Immature natural killer cell (primary cell): ENCODE measurements at regions not wholly inside any gene's neighbourhood (a gene's known extent, or its start where the extent isn't known, plus 50 kb on each side); places are given as distances from the start of the nearest gene placed in this dataset.

Experiments
- DNase-seq, 3 donors: peaks; one replicate each; pipeline ENCODE4 v3.0.0; 2022; ENCODE audit warnings: mixed read lengths in 1 of 3
- H3K27ac Mint-ChIP-seq, 6 donors: one replicate each; pipeline ENCODE4 v1.8.0; 2020; ENCODE audit warnings: mixed read lengths in 6 of 6, mild to moderate bottlenecking in 5 of 6, inconsistent platforms in 4 of 6, moderate library complexity in 3 of 6
- H3K27me3 Mint-ChIP-seq, 3 donors: one replicate each; pipeline ENCODE4 v1.8.0; 2020 to 2021; ENCODE audit warnings: low read depth in 3 of 3, mild to moderate bottlenecking in 3 of 3, mixed read lengths in 3 of 3, moderate library complexity in 3 of 3, inconsistent platforms in 1 of 3
- H3K36me3 Mint-ChIP-seq, 3 donors: one replicate each; pipeline ENCODE4 v1.8.0; 2020; ENCODE audit warnings: mixed read lengths in 3 of 3, inconsistent platforms in 2 of 3, mild to moderate bottlenecking in 2 of 3
- H3K4me1 Mint-ChIP-seq, 2 donors: one replicate each; pipeline ENCODE4 v1.8.0; 2020; ENCODE audit warnings: inconsistent platforms in 2 of 2, mild to moderate bottlenecking in 2 of 2, mixed read lengths in 2 of 2, moderate library complexity in 1 of 2
- H3K4me3 Mint-ChIP-seq, 5 donors: one replicate each; pipeline ENCODE4 v1.8.0; 2020; ENCODE audit warnings: mild to moderate bottlenecking in 5 of 5, mixed read lengths in 5 of 5, inconsistent platforms in 3 of 5, moderate library complexity in 3 of 5
- H3K9me3 Mint-ChIP-seq, 6 donors: one replicate each; pipeline ENCODE4 v1.8.0; 2020; ENCODE audit warnings: mild to moderate bottlenecking in 6 of 6, mixed read lengths in 6 of 6, inconsistent platforms in 4 of 6, moderate library complexity in 3 of 6

GRCh38 chr16:64784635-64785034 is 337.2 kb downstream of the CDH11 start:
- Mint-ChIP-seq H3K27ac (no peak overlapping the region), H3K27me3 (peaks cover 0 to 2% (median 0%) of the 10 kb centered on the region in 3 donors), H3K4me3 (no peak overlapping the region), H3K36me3 (peaks cover 0 to 4% (median 3%) of the 10 kb centered on the region in 3 donors), H3K4me1 (no peaks in the 10 kb centered on the region), H3K9me3 (peaks cover 3 to 43% (median 9%) of the 10 kb centered on the region in 6 donors)
- no peak for DNase-seq

DNA sequence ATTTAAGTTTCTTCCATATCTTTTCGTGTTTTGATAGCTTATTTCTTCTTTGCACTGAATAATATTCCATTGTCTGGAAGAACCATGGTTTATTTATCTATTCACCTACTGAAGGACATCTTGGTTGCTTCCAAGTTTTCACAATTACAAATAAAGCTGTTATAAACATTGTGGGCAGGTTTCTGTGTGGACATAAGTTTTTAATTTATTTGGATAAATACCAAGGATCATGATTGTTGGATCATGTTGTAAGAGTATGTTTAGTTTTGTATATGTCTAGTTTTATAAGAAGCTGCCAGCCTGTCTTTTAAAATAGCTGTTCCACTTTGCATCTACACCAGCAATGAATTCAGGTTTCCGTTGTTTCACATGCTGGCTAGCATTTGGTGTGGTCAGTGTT is 339.4 kb downstream of the CDH11 start:
- no peak overlapping the region for H3K4me3 Mint-ChIP-seq
- no peaks in the 10 kb centered on the region for H3K4me1 Mint-ChIP-seq
- H3K9me3 Mint-ChIP-seq: peaks cover 3 to 40% (median 8%) of the 10 kb centered on the region in 6 donors
- peaks cover 0 to 2% (median 0%) of the 10 kb centered on the region in 3 donors for H3K27me3 Mint-ChIP-seq
- no peak overlapping the region for H3K27ac Mint-ChIP-seq
- no peak for DNase-seq
- H3K36me3 Mint-ChIP-seq: peaks cover 0 to 4% (median 3%) of the 10 kb centered on the region in 3 donors

- no peaks in the 10 kb centered on the region for H3K4me1 Mint-ChIP-seq
- no peaks in the 10 kb centered on the region for H3K36me3 Mint-ChIP-seq
- no peak overlapping the region for H3K27ac Mint-ChIP-seq
- no peaks in the 10 kb centered on the region for H3K27me3 Mint-ChIP-seq
- no peak overlapping the region for H3K4me3 Mint-ChIP-seq
- peaks cover 3 to 40% (median 7%) of the 10 kb centered on the region in 6 donors for H3K9me3 Mint-ChIP-seq
- no peak for DNase-seq
Measured at GRCh38 chr16:64780445-64780844, 341.4 kb downstream of the CDH11 start.

GRCh38 chr16:64778777-64779176 is 343.1 kb downstream of the CDH11 start:
- Mint-ChIP-seq H3K27me3 (no peaks in the 10 kb centered on the region), H3K27ac (no peak overlapping the region), H3K36me3 (no peaks in the 10 kb centered on the region), H3K4me3 (no peak overlapping the region), H3K9me3 (peaks cover 1 to 41% (median 8%) of the 10 kb centered on the region in 6 donors), H3K4me1 (no peaks in the 10 kb centered on the region)
- DNase-seq: no peak

DNA sequence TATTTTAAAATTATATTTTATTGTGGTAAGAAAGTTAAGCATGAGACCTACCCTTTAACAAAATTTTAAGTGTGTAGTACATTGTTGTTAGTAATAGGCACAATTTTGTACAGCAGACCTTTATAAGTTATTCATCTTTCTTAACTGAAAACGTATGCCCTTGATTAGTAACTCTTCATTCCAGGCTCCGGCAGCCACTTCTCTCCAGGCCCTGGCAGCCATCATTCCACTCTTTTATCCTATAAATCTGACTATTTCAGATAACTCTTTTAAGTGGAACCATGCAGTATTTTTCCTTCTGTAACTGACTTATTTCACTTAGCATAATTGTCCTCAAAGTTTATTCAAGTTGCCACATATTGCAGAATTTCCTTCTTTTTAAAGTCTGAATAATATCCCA is 348.2 kb downstream of the CDH11 start:
- Mint-ChIP-seq H3K9me3 (peaks cover 0 to 34% (median 6%) of the 10 kb centered on the region in 6 donors), H3K36me3 (no peaks in the 10 kb centered on the region), H3K27me3 (no peaks in the 10 kb centered on the region), H3K27ac (no peak overlapping the region), H3K4me1 (no peaks in the 10 kb centered on the region), H3K4me3 (no peak overlapping the region)
- no peak for DNase-seq

GRCh38 chr16:64773184-64773583 is 348.7 kb downstream of the CDH11 start:
- Mint-ChIP-seq H3K4me1 (no peaks in the 10 kb centered on the region), H3K4me3 (no peak overlapping the region), H3K27me3 (no peaks in the 10 kb centered on the region), H3K27ac (no peak overlapping the region), H3K9me3 (peaks cover 0 to 31% (median 6%) of the 10 kb centered on the region in 6 donors), H3K36me3 (no peaks in the 10 kb centered on the region)
- DNase-seq: no peak

GRCh38 chr16:64771273-64771672 is 350.6 kb downstream of the CDH11 start:
- Mint-ChIP-seq H3K27ac (no peak overlapping the region), H3K4me3 (no peak overlapping the region), H3K27me3 (no peaks in the 10 kb centered on the region), H3K36me3 (no peaks in the 10 kb centered on the region), H3K4me1 (no peaks in the 10 kb centered on the region), H3K9me3 (peaks cover 3 to 31% (median 6%) of the 10 kb centered on the region in 6 donors)
- DNase-seq: no peak

DNA sequence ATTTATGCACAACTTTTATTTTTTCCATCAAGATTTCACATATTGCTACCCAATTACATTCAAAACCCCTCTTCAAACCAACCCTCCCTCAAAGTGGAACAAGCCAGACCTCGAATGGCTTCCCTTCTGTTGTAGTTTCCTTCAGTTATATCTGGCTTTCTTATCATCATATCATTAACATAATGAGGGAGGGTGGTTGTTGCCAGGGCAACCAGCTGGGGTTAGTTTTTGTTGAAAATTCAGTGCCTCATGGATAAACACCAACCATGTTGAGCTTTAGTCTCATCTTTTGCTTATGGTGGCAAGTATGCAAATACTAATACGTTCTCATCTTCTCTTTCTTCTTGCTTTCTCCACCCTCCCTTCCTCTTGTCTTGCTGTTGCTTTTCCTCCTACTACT is 359.7 kb downstream of the CDH11 start:
- H3K36me3 Mint-ChIP-seq: peaks cover 0 to 7% (median 0%) of the 10 kb centered on the region in 3 donors
- H3K9me3 Mint-ChIP-seq: peaks cover 7 to 42% (median 12%) of the 10 kb centered on the region in 6 donors
- H3K4me3 Mint-ChIP-seq: no peak overlapping the region
- H3K4me1 Mint-ChIP-seq: no peaks in the 10 kb centered on the region
- H3K27ac Mint-ChIP-seq: no peak overlapping the region
- DNase-seq: no peak
- H3K27me3 Mint-ChIP-seq: no peaks in the 10 kb centered on the region

DNA sequence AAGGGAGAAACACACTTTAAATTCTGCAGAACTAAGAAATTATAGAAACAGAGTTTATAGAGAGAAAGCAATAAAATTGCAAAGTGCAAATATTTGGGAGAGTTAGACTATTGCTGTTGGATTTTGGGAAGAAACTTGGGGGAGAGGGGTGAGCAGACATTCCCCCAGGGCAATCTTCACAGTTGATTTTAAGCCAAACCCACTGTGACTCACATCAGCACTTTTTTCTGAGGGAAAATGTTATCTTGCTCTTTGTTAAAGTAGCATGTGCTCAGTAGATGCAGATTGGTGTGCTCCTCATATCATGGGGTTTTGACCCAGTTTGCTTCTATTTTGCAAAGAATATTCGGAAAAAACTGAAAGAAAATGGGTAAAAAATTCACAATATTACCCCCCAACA is 367.6 kb downstream of the CDH11 start:
- H3K4me3 Mint-ChIP-seq: no peak overlapping the region
- peaks cover 0 to 5% (median 0%) of the 10 kb centered on the region in 3 donors for H3K27me3 Mint-ChIP-seq
- H3K27ac Mint-ChIP-seq: no peak overlapping the region
- no peak for DNase-seq
- peaks cover 0 to 4% (median 0%) of the 10 kb centered on the region in 3 donors for H3K36me3 Mint-ChIP-seq
- H3K4me1 Mint-ChIP-seq: no peaks in the 10 kb centered on the region
- peaks cover 3 to 24% (median 11%) of the 10 kb centered on the region in 6 donors for H3K9me3 Mint-ChIP-seq

GRCh38 chr16:64751906-64752305 is 370.0 kb downstream of the CDH11 start:
- peaks cover 0 to 4% (median 0%) of the 10 kb centered on the region in 3 donors for H3K36me3 Mint-ChIP-seq
- H3K27ac Mint-ChIP-seq: no peak overlapping the region
- H3K4me3 Mint-ChIP-seq: no peak overlapping the region
- no peak for DNase-seq
- H3K9me3 Mint-ChIP-seq: peaks cover 2 to 36% (median 12%) of the 10 kb centered on the region in 6 donors
- H3K27me3 Mint-ChIP-seq: peaks cover 0 to 5% (median 0%) of the 10 kb centered on the region in 3 donors
- no peaks in the 10 kb centered on the region for H3K4me1 Mint-ChIP-seq

DNA sequence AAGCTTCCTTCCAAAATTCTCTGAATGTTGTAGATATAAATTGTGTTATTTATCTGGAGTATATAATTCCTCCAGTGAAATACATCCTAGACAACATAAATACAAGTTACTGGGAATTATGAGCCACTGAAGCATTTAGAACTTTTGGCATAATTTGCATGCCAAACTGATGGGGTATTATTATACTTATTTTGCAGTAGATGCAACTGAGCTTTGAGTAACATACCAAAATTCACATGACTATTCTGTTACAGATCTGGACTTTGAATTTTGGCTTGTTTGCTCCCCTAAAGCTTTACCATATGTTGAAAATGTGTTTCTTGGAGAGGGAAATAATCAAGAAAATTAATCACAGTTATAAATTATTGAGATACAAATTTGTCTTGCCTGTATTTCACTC is 372.5 kb downstream of the CDH11 start:
- Mint-ChIP-seq H3K4me1 (no peaks in the 10 kb centered on the region), H3K9me3 (peaks cover 3 to 38% (median 15%) of the 10 kb centered on the region in 6 donors), H3K27me3 (peaks cover 0 to 2% (median 0%) of the 10 kb centered on the region in 3 donors), H3K4me3 (no peak overlapping the region), H3K27ac (no peak overlapping the region), H3K36me3 (peaks cover 0 to 3% (median 0%) of the 10 kb centered on the region in 3 donors)
- no peak for DNase-seq

GRCh38 chr16:64745258-64745930 is 376.5 kb downstream of the CDH11 start:
- no peaks in the 10 kb centered on the region for H3K4me1 Mint-ChIP-seq
- H3K4me3 Mint-ChIP-seq: no peak overlapping the region
- H3K9me3 Mint-ChIP-seq: peaks cover 0 to 43% (median 13%) of the 10 kb centered on the region in 6 donors
- H3K27me3 Mint-ChIP-seq: peaks cover 0 to 4% (median 0%) of the 10 kb centered on the region in 3 donors
- no peak overlapping the region for H3K27ac Mint-ChIP-seq
- peaks cover 0 to 3% (median 0%) of the 10 kb centered on the region in 3 donors for H3K36me3 Mint-ChIP-seq
- DNase-seq: no peak

- peaks cover 0 to 4% (median 0%) of the 10 kb centered on the region in 3 donors for H3K27me3 Mint-ChIP-seq
- peaks cover 0 to 3% (median 0%) of the 10 kb centered on the region in 3 donors for H3K36me3 Mint-ChIP-seq
- no peak for DNase-seq
- peaks cover 5 to 45% (median 9%) of the 10 kb centered on the region in 6 donors for H3K9me3 Mint-ChIP-seq
- no peaks in the 10 kb centered on the region for H3K4me1 Mint-ChIP-seq
- H3K4me3 Mint-ChIP-seq: no peak overlapping the region
- H3K27ac Mint-ChIP-seq: no peak overlapping the region
Measured at GRCh38 chr16:64742455-64743223, 379.2 kb downstream of the CDH11 start.

- no peak overlapping the region for H3K4me3 Mint-ChIP-seq
- no peak for DNase-seq
- peaks cover 3 to 42% (median 7%) of the 10 kb centered on the region in 6 donors for H3K9me3 Mint-ChIP-seq
- H3K36me3 Mint-ChIP-seq: peaks cover 0 to 4% (median 0%) of the 10 kb centered on the region in 3 donors
- H3K4me1 Mint-ChIP-seq: no peaks in the 10 kb centered on the region
- H3K27ac Mint-ChIP-seq: no peak overlapping the region
- H3K27me3 Mint-ChIP-seq: peaks cover 0 to 4% (median 0%) of the 10 kb centered on the region in 3 donors
Measured at GRCh38 chr16:64740261-64740660, 381.6 kb downstream of the CDH11 start.
